ENCODE measurements at regions not wholly inside any gene's neighbourhood (a gene's known extent, or its start where the extent isn't known, plus 50 kb on each side); places are given as distances from the start of the nearest gene placed in this dataset.

- Mint-ChIP-seq H3K4me1 (peaks cover 2% of the 10 kb centered on the region), H3K4me3 (no peak overlapping the region), H3K36me3 (ENCODE audit: low read depth) (no peaks in the 10 kb centered on the region), H3K27ac (no peak overlapping the region), H3K9me3 (peaks cover 13% of the 10 kb centered on the region), H3K27me3 (ENCODE audit: insufficient read depth) (no peaks in the 10 kb centered on the region)
- Histone ChIP-seq H3K27ac (ENCODE audit: low read depth, low read length) (no peak overlapping the region), H3K36me3 (ENCODE audit: control insufficient read depth, insufficient read depth, low read length) (no peaks in the 10 kb centered on the region), H3K9me3 (ENCODE audit: control insufficient read depth, low read length) (peaks cover 13% of the 10 kb centered on the region), H3K4me1 (ENCODE audit: control insufficient read depth, insufficient read depth, low read length) (no peaks in the 10 kb centered on the region), H3K9ac (ENCODE audit: extremely low read depth, low read length, poor library complexity, severe bottlenecking) (no peak overlapping the region), H3K4me3 (ENCODE audit: low read length) (no peak overlapping the region), H3K27me3 (ENCODE audit: control insufficient read depth, insufficient read depth, low read length, poor library complexity, severe bottlenecking) (no peaks in the 10 kb centered on the region)
- WGBS, 2 experiments (ENCODE audit: insufficient coverage in 1 of 2, insufficient read length in 1 of 2) = 80 to 94% methylated on average over 1 to 9 of the region's 9 CpGs
- TF ChIP-seq CTCF (conservative IDR thresholded peaks at IDR 0.05) = no peak
- DNase-seq = no peak
These were observed 127.5 kb upstream of the ID2 start for GRCh38 chr2:8554296-8554806.

GRCh38 chr2:8555543-8555942 is 126.3 kb upstream of the ID2 start:
- Histone ChIP-seq H3K9ac (ENCODE audit: extremely low read depth, low read length, poor library complexity, severe bottlenecking) (no peak overlapping the region), H3K36me3 (ENCODE audit: control insufficient read depth, insufficient read depth, low read length) (no peaks in the 10 kb centered on the region), H3K27me3 (ENCODE audit: control insufficient read depth, insufficient read depth, low read length, poor library complexity, severe bottlenecking) (no peaks in the 10 kb centered on the region), H3K4me1 (ENCODE audit: control insufficient read depth, insufficient read depth, low read length) (no peaks in the 10 kb centered on the region), H3K9me3 (ENCODE audit: control insufficient read depth, low read length) (peaks cover 20% of the 10 kb centered on the region), H3K27ac (ENCODE audit: low read depth, low read length) (no peak overlapping the region), H3K4me3 (ENCODE audit: low read length) (no peak overlapping the region)
- H3K4me3 Mint-ChIP-seq = no peak overlapping the region
- 86 to 96% methylated on average over 1 to 2 of the region's 2 CpGs for WGBS, 2 experiments (ENCODE audit: insufficient coverage in 1 of 2, insufficient read length in 1 of 2)
- H3K36me3 Mint-ChIP-seq (ENCODE audit: low read depth) = no peaks in the 10 kb centered on the region
- H3K27ac Mint-ChIP-seq = no peak overlapping the region
- H3K4me1 Mint-ChIP-seq = peaks cover 2% of the 10 kb centered on the region
- no peaks in the 10 kb centered on the region for H3K27me3 Mint-ChIP-seq (ENCODE audit: insufficient read depth)
- TF ChIP-seq CTCF (conservative IDR thresholded peaks at IDR 0.05) = no peak
- peaks cover 21% of the 10 kb centered on the region for H3K9me3 Mint-ChIP-seq
- DNase-seq = no peak

GRCh38 chr2:8558096-8558495 is 123.8 kb upstream of the ID2 start:
- Mint-ChIP-seq H3K36me3 (ENCODE audit: low read depth) (no peaks in the 10 kb centered on the region), H3K4me1 (no peaks in the 10 kb centered on the region), H3K4me3 (no peak overlapping the region), H3K27ac (no peak overlapping the region), H3K9me3 (peaks cover 35% of the 10 kb centered on the region), H3K27me3 (ENCODE audit: insufficient read depth) (no peaks in the 10 kb centered on the region)
- Histone ChIP-seq H3K4me3 (ENCODE audit: low read length) (no peak overlapping the region), H3K9me3 (ENCODE audit: control insufficient read depth, low read length) (peaks cover 30% of the 10 kb centered on the region), H3K27ac (ENCODE audit: low read depth, low read length) (no peak overlapping the region), H3K36me3 (ENCODE audit: control insufficient read depth, insufficient read depth, low read length) (no peaks in the 10 kb centered on the region), H3K27me3 (ENCODE audit: control insufficient read depth, insufficient read depth, low read length, poor library complexity, severe bottlenecking) (no peaks in the 10 kb centered on the region), H3K9ac (ENCODE audit: extremely low read depth, low read length, poor library complexity, severe bottlenecking) (no peak overlapping the region), H3K4me1 (ENCODE audit: control insufficient read depth, insufficient read depth, low read length) (no peaks in the 10 kb centered on the region)
- TF ChIP-seq CTCF (conservative IDR thresholded peaks at IDR 0.05) = no peak
- 85 to 100% methylated on average over 2 to 3 of the region's 3 CpGs for WGBS, 2 experiments (ENCODE audit: insufficient coverage in 1 of 2, insufficient read length in 1 of 2)
- DNase-seq = no peak

All from endodermal cell (in vitro differentiated cells).